DOHH2 (cell line): ENCODE measurements at regions not wholly inside any gene's neighbourhood (a gene's known extent, or its start where the extent isn't known, plus 50 kb on each side); places are given as distances from the start of the nearest gene placed in this dataset.

ENCODE experiments used
- H3F3A ChIP-seq: fragments of 200-600 bp; sonication (generic), shearing (Covaris generic); 2 replicates; pipeline ENCODE4 v1.6.0; 2016; ENCODE audit warnings: antibody characterized with exemption, mild to moderate bottlenecking; ENCODE audit not compliant: control insufficient read depth, insufficient read depth
- H3K27ac ChIP-seq: fragments of 200-600 bp; sonication (generic); 2 replicates; pipeline ENCODE4 v1.5.1; 2014; ENCODE audit warnings: low read depth, mild to moderate bottlenecking, low read length, moderate library complexity
- H3K27me3 ChIP-seq: fragments of 200-600 bp; sonication (generic); 2 replicates; pipeline ENCODE4 v1.6.1; 2014; ENCODE audit warnings: mild to moderate bottlenecking, low read length, mixed read lengths; ENCODE audit not compliant: control insufficient read depth
- H3K36me3 ChIP-seq: fragments of 200-600 bp; sonication (generic); 2 replicates; pipeline ENCODE4 v1.6.1; 2014; ENCODE audit warnings: mild to moderate bottlenecking, low read length, moderate library complexity, mixed read lengths; ENCODE audit not compliant: control insufficient read depth
- H3K4me1 ChIP-seq: fragments of 200-600 bp; sonication (generic); 2 replicates; pipeline ENCODE4 v1.6.1; 2014; ENCODE audit warnings: mild to moderate bottlenecking, low read length, mixed read lengths; ENCODE audit not compliant: control insufficient read depth
- H3K4me2 ChIP-seq: fragments of 200-600 bp; sonication (generic); 2 replicates; pipeline ENCODE4 v1.6.0; 2014; ENCODE audit warnings: mild to moderate bottlenecking, low read length, moderate library complexity
- H3K4me3 ChIP-seq: fragments of 200-600 bp; sonication (generic); 2 replicates; pipeline ENCODE4 v1.5.1; 2014; ENCODE audit warnings: mild to moderate bottlenecking, low read length, mixed read lengths
- H3K79me2 ChIP-seq: fragments of 200-600 bp; sonication (generic); 2 replicates; pipeline ENCODE4 v1.6.1; 2014; ENCODE audit warnings: mild to moderate bottlenecking, low read length, mixed read lengths; ENCODE audit not compliant: control insufficient read depth
- H3K9me2 ChIP-seq: fragments of 200-600 bp; sonication (generic); replicated peaks from 2 replicates; pipeline ENCODE4 v1.6.1; 2014; ENCODE audit warnings: mild to moderate bottlenecking, low read length, mixed read lengths; ENCODE audit not compliant: control insufficient read depth
- H3K9me3 ChIP-seq: fragments of 200-600 bp; sonication (generic); 2 replicates; pipeline ENCODE4 v1.6.1; 2014; ENCODE audit warnings: antibody characterized with exemption, low read length, mixed read lengths; ENCODE audit not compliant: control insufficient read depth, insufficient read depth
- H4K20me1 ChIP-seq: fragments of 200-600 bp; sonication (generic); 2 replicates; pipeline ENCODE4 v1.6.0; 2014; ENCODE audit warnings: low read depth, mild to moderate bottlenecking, antibody characterized with exemption, low read length, moderate library complexity; ENCODE audit not compliant: control insufficient read depth, insufficient read depth
- CTCF ChIP-seq: fragments of 200-600 bp; sonication (generic); IDR thresholded peaks from one replicate; pipeline ENCODE4 v1.5.1; 2014; ENCODE audit warnings: antibody characterized with exemption, mild to moderate bottlenecking, low read depth, low read length; ENCODE audit not compliant: poor library complexity, severe bottlenecking
- EZH2phosphoT487 ChIP-seq: fragments of 200-600 bp; sonication (generic); IDR thresholded peaks from 2 replicates; pipeline ENCODE4 v1.6.1; 2017; ENCODE audit warnings: borderline replicate concordance, mild to moderate bottlenecking, antibody characterized with exemption, low read length, moderate library complexity, mixed read lengths

GRCh38 chr6:138682704-138683527, 90.7 kb upstream of the CCDC28A start:
- Histone ChIP-seq H3K27ac (no peak overlapping the region), H3K27me3 (peaks cover 6% of the 10 kb centered on the region; the same call in 1 of the 2 replicates), H3K9me2 (no peaks in the 10 kb centered on the region), H3K4me2 (no peak overlapping the region), H3K79me2 (no peaks in the 10 kb centered on the region), H3F3A (no peaks in the 10 kb centered on the region), H3K9me3 (no peaks in the 10 kb centered on the region), H3K4me1 (no peaks in the 10 kb centered on the region), H3K36me3 (no peaks in the 10 kb centered on the region), H3K4me3 (no peak overlapping the region), H4K20me1 (no peaks in the 10 kb centered on the region)
- TF ChIP-seq CTCF, result no peak
- TF ChIP-seq EZH2phosphoT487, result no peak

- peaks cover 13% of the 10 kb centered on the region; the same call in 1 of the 2 replicates for H3K27me3 ChIP-seq
- no peaks in the 10 kb centered on the region for H3K4me1 ChIP-seq
- no peaks in the 10 kb centered on the region for H3K9me2 ChIP-seq
- H3K27ac ChIP-seq, result no peak overlapping the region
- no peaks in the 10 kb centered on the region for H3K9me3 ChIP-seq
- no peaks in the 10 kb centered on the region for H3K36me3 ChIP-seq
- no peak overlapping the region for H3K4me2 ChIP-seq
- H3F3A ChIP-seq, result no peaks in the 10 kb centered on the region
- H4K20me1 ChIP-seq, result no peaks in the 10 kb centered on the region
- no peak overlapping the region for H3K4me3 ChIP-seq
- TF ChIP-seq EZH2phosphoT487, result no peak
- no peak for TF ChIP-seq CTCF
- H3K79me2 ChIP-seq, result no peaks in the 10 kb centered on the region
Observed at GRCh38 chr6:138685257-138685656, 88.3 kb upstream of the CCDC28A start.

- Histone ChIP-seq H3K4me3 (no peak overlapping the region), H3K9me3 (no peaks in the 10 kb centered on the region), H3K9me2 (no peaks in the 10 kb centered on the region), H3K4me1 (no peaks in the 10 kb centered on the region), H3K27ac (no peak overlapping the region), H3F3A (no peaks in the 10 kb centered on the region), H3K4me2 (no peak overlapping the region), H4K20me1 (no peaks in the 10 kb centered on the region), H3K79me2 (no peaks in the 10 kb centered on the region), H3K36me3 (no peaks in the 10 kb centered on the region), H3K27me3 (peaks cover 13% of the 10 kb centered on the region; the same call in 1 of the 2 replicates)
- no peak for TF ChIP-seq CTCF
- no peak for TF ChIP-seq EZH2phosphoT487
Observed at GRCh38 chr6:138685781-138686180, 87.8 kb upstream of the CCDC28A start.
